GM21737 (cell line): ENCODE measurements at regions not wholly inside any gene's neighbourhood (a gene's known extent, or its start where the extent isn't known, plus 50 kb on each side); places are given as distances from the start of the nearest gene placed in this dataset.
"Not testable (repeated sequence)": the region's sequence is repeated elsewhere in the genome, so short reads cannot be mapped to it uniquely, and the experiment has no call there.

Source experiments
- ATAC-seq: cut with Tn5 transposase; IDR thresholded peaks from one replicate; pipeline ENCODE4 v1.9.1; 2021; ENCODE audit warnings: mild to moderate bottlenecking, moderate library complexity; ENCODE audit not compliant: unreplicated experiment

- ATAC-seq = no peak
Observed at GRCh38 chr12:17264603-17265002, 658.6 kb upstream of the LMO3 start.

DNA sequence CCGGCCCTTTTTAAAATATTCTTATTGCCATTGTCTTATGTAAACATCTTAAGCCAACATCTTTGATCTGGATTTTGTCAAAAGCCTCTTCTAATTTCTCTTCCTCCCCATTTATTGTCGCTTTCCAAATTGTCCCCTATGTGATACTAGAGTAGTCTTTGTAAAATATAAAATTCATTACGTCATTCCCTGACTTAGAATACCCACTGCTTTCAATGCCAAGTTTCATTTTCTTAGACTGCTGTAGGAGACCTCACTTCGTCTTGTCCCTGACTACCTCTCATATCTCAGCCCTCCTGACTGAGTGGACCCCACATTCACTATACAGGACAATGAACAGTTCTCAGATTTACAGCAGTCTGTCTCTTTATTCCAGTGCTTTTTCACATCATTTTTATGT lies 633.9 kb upstream of the LMO3 start:
- no peak for ATAC-seq

DNA sequence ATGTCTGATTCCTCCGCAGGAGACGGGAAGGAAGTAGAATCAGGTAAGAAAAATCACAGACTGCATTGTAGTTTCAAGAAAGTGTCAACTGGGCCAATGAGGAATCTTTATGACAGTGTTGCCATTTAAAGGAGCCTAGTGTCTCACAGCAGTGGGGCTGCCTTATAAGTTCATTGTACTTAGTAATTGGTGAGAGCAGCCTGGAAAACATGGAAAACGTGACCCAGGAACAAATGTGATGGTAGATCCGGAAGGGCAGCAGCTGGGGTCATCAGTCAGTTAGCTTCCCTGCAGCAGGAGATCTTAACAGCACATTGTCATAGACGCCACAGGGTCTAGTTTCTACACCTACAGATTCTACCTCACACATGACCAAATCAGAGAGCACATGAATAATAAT lies 630.0 kb upstream of the LMO3 start:
- no peak for ATAC-seq

GRCh38 chr12:17215759-17216570 lies 610.0 kb upstream of the LMO3 start:
- no peak for ATAC-seq

- ATAC-seq = no peak
Observed at GRCh38 chr12:17214929-17215328, 609.0 kb upstream of the LMO3 start.

DNA sequence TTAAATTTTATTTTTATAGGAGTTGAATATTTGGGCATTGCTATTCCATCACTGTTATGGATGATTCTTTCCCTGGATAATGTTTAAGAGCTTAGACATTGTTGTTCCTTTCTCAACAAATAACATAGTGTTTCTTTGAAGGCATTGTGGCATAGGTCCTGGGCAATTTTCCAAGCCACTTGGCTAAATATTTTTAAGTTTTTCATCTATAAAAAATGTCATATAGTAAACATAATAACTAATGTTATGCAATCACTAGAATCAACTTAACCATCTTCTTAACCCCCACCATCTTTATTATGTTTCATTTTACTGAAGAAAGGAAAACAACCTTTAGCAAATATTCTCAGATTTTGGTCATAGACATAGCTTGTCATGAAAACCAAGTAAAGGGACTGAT lies 600.6 kb upstream of the LMO3 start:
- no peak for ATAC-seq

GRCh38 chr12:17204289-17205054 lies 598.5 kb upstream of the LMO3 start:
- no peak for ATAC-seq

- no peak for ATAC-seq
Observed at GRCh38 chr12:17203497-17203896, 597.5 kb upstream of the LMO3 start.

DNA sequence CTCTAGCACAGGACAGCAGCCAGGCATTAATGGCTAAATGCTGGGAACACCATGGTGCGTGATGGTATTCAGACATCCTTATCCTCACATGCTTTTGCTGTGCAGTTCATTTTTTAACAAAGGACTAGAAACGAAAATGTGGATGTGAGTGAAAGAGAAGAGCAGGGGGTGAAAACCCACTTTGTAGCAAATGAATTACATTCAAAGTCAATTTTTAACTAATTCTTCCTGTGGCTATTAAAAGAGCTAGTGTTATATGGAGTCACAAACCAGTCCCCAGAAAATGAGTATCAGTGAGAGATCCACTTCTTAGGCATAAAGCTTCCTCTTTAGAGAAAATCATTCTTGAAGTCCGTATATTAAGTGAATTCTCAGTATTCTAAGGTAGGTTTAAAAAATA lies 592.0 kb upstream of the LMO3 start:
- ATAC-seq = no peak

DNA sequence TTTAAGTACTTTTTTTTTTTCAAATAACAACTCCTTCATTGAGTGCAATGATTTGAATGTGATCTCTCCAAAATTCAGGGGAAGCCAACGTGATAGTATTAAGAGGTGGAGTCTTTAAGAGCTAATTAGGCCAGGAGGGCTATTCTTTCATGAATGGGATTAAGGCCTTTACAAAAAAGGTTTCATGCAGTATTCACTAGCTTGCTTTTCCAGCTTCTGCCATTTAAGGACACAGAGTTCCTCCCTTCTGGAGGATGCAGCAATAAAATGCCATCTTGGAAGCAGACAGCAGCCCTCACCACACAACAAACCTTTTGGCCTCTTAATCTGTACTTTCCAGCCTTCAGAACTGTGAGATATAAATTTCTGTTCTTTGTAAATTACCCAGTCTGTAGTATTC lies 586.8 kb upstream of the LMO3 start:
- no peak for ATAC-seq

DNA sequence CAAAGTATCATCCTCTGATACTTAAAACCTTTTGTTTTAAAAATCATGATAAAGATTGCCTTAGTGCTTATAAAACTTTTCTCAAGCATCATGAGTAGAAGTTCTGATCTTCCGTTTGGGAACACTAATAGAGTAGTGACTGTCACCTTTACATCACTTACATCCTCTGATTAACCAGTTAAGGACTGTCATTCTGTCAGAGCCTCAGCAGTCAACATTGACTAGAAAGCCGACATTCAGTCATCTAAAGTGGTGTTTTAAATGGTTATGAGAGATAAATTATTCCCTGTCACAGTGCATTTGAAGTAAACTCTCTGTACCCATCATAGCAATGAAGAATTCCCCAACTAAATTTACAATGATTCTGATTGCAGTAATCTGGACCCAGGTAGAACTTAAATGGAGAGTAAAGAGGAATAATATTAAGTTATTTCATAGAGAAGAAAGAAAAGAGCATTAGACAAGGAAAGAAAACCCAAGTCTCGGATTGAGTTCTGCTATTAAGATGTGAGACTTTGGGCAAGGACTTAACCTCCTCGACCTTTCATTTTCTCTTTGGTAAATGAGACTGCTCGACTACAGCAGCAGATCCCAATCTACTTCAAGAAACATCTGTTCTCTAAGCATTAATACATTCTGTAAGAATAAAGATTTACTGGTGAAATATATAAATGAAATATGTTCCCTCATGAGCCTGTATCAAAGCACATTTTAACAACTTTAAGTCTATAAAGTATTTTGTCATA lies 563.9 kb upstream of the LMO3 start:
- ATAC-seq = no peak

DNA sequence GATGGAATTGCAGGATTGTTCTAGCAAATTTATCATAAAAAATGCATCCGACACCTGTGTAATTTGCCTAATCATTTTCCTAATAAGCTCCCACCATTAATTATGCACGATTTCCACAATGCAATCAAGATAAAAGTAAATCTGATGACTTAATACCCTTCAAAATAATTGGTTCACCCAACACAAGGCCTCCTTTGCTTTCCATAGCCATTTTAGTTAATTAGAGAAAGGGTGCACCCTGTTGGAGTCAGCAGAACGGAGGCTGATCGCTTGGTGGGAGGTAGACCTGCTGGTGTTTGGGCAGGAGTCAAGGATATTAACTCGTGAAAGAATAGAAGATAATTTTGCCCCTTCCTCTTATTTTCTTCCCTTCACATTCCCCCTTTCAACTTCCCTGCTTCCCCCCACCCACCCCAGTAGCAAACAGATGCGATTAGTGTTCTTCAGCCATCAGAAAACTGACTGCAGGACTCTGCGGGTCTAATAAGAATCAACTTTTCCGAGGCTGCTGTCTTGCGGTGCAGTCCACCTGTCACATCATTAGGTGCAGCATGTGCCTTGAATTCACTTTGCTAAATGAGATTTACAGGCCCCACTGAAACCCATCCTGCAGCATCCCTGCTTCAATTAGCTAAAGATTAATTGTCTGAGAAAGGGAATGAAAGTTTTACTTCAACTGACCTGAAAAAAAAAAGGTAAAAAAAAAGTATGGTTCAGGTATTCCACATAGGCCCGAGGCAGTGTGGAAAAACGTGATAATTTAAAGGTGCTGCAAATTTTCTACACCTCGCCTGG lies 553.7 kb upstream of the LMO3 start:
- no peak for ATAC-seq

DNA sequence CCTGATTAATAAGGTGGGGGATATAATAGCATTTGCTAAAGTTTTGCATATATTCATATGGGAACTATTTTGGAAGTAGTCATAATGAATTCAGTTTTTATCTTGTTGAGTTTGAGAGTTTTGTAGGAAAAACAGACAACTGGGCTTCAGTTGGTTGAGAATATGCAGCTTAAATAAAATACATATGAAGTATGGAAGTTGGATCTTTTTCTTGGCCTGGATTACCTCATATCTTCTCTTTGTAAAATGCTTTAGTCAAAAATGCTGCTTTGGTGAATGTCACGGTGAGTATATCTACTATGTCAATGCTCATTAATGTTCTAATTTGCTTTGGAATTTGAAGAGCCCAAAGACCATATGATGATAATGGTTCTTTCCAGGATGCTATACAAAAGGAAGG lies 552.2 kb upstream of the LMO3 start:
- no peak for ATAC-seq

GRCh38 chr12:17151917-17152316 lies 546.0 kb upstream of the LMO3 start:
- no peak for ATAC-seq

- ATAC-seq = no peak
Observed at GRCh38 chr12:17148706-17149105, 542.7 kb upstream of the LMO3 start.

DNA sequence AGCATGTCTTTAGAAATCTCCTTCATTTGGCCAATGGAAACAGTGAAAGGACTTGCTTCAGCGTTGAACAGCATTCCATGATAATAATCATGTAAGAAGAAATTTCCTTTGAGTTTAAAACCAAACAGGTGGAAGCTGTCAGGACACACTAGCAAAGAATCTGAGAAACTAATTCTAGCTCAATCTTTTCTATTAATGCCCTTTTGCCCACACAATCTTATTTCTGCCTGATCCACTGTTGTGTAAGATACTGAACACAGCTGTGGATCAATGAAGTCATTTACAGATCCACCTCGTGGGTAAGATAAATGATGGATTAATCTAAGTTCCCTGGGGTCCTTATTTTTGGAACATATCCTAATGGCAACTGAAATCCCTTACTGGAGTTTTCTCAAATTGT lies 536.9 kb upstream of the LMO3 start:
- ATAC-seq = no peak

DNA sequence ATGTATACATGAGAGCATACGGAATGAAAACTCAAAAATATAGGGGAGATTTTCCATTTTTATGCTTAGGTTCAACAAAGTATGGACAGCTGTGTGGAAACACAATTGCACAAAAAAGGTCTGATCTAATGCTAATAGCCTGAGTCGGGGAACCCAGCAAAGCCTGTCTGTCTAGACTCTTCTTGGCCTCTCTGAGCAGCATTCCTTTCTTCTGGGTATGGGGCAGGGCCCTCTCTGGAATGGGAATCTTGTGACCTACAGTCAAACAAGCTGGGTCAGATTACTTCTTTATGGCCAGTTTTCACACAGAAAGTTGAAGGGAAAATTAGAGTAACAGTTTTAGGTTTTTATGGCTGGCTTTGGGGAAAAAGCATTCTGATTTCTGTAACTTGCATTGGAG lies 534.0 kb upstream of the LMO3 start:
- no peak for ATAC-seq

- ATAC-seq = no peak
Observed at GRCh38 chr12:17137396-17137795, 531.4 kb upstream of the LMO3 start.

DNA sequence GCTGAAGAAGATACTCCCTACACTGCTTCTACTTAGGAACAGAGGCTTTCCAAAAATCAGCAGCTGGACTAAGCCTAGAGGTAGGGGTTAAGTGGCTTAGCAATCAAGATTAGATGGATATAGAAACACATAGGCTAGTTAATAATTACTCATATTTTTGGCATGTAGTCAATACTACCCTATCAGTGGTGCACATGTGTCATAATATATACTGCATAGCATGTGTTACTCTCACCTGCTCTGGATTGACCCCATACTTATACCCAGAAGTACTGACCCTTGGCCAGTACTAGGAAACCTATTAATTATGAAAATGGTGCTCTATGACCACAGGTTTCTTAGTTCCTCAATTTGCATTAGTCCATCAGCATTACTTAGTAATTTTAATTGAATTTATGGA lies 528.4 kb upstream of the LMO3 start:
- ATAC-seq = no peak

- no peak for ATAC-seq
Observed at GRCh38 chr12:17132336-17132735, 526.4 kb upstream of the LMO3 start.

- not testable (repeated sequence) for ATAC-seq
Observed at GRCh38 chr12:17116538-17116937, 510.6 kb upstream of the LMO3 start.
